Breast epithelium (tissue), 4 donors: ENCODE measurements at regions not wholly inside any gene's neighbourhood (a gene's known extent, or its start where the extent isn't known, plus 50 kb on each side); places are given as distances from the start of the nearest gene placed in this dataset.

ENCODE experiments used
- DNase-seq, 2 donors: peaks; one replicate each; pipeline ENCODE4 v3.0.0-alpha.2; 2019; ENCODE audit warnings: low spot score in 2 of 2
- H3K27ac ChIP-seq, 2 donors: fragments of 200-600 bp; sonication (generic) in 1 of 2; one replicate each; pipeline ENCODE4 v1.5.1; 2016 to 2019; ENCODE audit warnings: mild to moderate bottlenecking in 1 of 2
- H3K27me3 ChIP-seq, 2 donors: fragments of 200-600 bp; sonication (generic) in 1 of 2; one replicate each; pipeline versions ENCODE4 v1.5.1 to v1.6.0; 2017 to 2019; ENCODE audit warnings: control low read depth in 1 of 2, mild to moderate bottlenecking in 1 of 2
- H3K36me3 ChIP-seq: fragments of 200-600 bp; one replicate; pipeline ENCODE4 v1.5.1; 2019
- H3K4me1 ChIP-seq, 2 donors: fragments of 200-600 bp; sonication (generic); one replicate each; pipeline ENCODE4 v1.5.1; 2016 to 2019; ENCODE audit warnings: control low read depth in 1 of 2
- H3K4me3 ChIP-seq, 3 donors: fragments of 200-600 bp; sonication (generic); 1 replicate in 2 of 3; 2 replicates in 1 of 3; pipeline ENCODE4 v1.5.1; 2016 to 2019; ENCODE audit warnings: mild to moderate bottlenecking in 3 of 3, moderate library complexity in 2 of 3
- H3K9me3 ChIP-seq, 2 donors: fragments of 200-600 bp; sonication (generic) in 1 of 2; one replicate each; pipeline ENCODE4 v1.5.1; 2016 to 2019; ENCODE audit warnings: control low read depth in 1 of 2
- POLR2A ChIP-seq: fragments of 450-650 bp; IDR thresholded peaks from one replicate; pipeline ENCODE4 v1.6.1; 2016; ENCODE audit warnings: antibody characterized with exemption, mild to moderate bottlenecking, moderate library complexity
- POLR2AphosphoS5 ChIP-seq, 3 donors: sonication (generic); formaldehyde crosslinking; IDR thresholded peaks; one replicate each; pipeline ENCODE4 v1.6.1; 2017; ENCODE audit warnings: antibody characterized with exemption in 3 of 3
- intact Hi-C: fragments of 100-400 bp; cut with DNase I; formaldehyde crosslinking; loops from one replicate; pipeline ENCODE4 v1.15.1; 2023; ENCODE audit warnings: low total_unique reads
- TF ChIP-seq, protein P1 (sequence below), 3 donors: fragments of 450-650 bp; IDR thresholded peaks; one replicate each; pipeline ENCODE4 v1.5.1; 2016 to 2017; ENCODE audit warnings: antibody characterized with exemption in 3 of 3, mild to moderate bottlenecking in 3 of 3, moderate library complexity in 3 of 3

DNA sequence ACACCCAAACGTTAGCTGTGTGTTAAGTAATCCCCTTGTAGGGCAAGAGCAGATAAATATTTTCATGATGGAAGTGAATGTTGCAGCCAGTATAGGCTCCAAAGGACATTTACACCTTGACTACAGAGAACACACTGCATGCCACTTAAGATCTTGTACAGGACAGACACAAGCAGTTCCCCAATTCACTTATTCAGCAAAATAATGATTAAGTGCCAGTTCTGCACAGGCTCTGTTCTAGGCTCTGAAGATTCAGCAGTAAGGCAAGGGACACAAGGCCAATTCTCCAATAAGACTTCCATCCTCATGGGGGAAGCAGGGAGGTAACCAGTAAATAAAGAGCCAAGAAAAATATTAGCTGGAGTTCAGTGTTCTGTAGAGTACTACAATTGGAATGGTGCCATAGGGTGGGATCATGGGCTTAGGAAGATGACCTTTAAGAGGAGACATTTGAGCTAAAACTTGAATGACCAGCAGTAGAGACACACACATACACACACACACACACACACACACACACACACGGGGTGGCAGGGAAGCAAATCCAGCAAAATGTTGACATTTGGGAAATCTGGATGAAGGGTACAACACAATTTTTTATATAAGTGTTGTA lies 199.9 kb upstream of the JUN start:
- intact Hi-C loops: no loop called here
- H3K9me3 ChIP-seq: no peaks in the 10 kb centered on the region
- H3K4me3 ChIP-seq: no peak overlapping the region
- no peak overlapping the region for H3K27ac ChIP-seq
- no peaks in the 10 kb centered on the region for H3K27me3 ChIP-seq
- no peak for DNase-seq
- H3K36me3 ChIP-seq: no peaks in the 10 kb centered on the region
- TF ChIP-seq, protein P1, sequence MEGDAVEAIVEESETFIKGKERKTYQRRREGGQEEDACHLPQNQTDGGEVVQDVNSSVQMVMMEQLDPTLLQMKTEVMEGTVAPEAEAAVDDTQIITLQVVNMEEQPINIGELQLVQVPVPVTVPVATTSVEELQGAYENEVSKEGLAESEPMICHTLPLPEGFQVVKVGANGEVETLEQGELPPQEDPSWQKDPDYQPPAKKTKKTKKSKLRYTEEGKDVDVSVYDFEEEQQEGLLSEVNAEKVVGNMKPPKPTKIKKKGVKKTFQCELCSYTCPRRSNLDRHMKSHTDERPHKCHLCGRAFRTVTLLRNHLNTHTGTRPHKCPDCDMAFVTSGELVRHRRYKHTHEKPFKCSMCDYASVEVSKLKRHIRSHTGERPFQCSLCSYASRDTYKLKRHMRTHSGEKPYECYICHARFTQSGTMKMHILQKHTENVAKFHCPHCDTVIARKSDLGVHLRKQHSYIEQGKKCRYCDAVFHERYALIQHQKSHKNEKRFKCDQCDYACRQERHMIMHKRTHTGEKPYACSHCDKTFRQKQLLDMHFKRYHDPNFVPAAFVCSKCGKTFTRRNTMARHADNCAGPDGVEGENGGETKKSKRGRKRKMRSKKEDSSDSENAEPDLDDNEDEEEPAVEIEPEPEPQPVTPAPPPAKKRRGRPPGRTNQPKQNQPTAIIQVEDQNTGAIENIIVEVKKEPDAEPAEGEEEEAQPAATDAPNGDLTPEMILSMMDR (IDR thresholded peaks at IDR 0.05): no peak
- TF ChIP-seq POLR2A: no peak
- no peak for TF ChIP-seq POLR2AphosphoS5 (IDR thresholded peaks at IDR 0.05)
- no peaks in the 10 kb centered on the region for H3K4me1 ChIP-seq

GRCh38 chr1:58986996-58987767 lies 203.3 kb upstream of the JUN start:
- Histone ChIP-seq H3K27ac (no peak overlapping the region), H3K9me3 (no peaks in the 10 kb centered on the region), H3K36me3 (no peaks in the 10 kb centered on the region), H3K4me1 (no peaks in the 10 kb centered on the region), H3K27me3 (no peaks in the 10 kb centered on the region), H3K4me3 (no peak overlapping the region)
- TF ChIP-seq POLR2A (no peak), POLR2AphosphoS5 (IDR thresholded peaks at IDR 0.05) (no peak)
- TF ChIP-seq, protein P1 (IDR thresholded peaks at IDR 0.05): no peak
- intact Hi-C loops: no loop called here
- DNase-seq: no peak

- DNase-seq: no peak
- TF ChIP-seq POLR2A (no peak), POLR2AphosphoS5 (IDR thresholded peaks at IDR 0.05) (no peak)
- TF ChIP-seq, protein P1 (IDR thresholded peaks at IDR 0.05): no peak
- H3K27me3 ChIP-seq: no peaks in the 10 kb centered on the region
- H3K4me3 ChIP-seq: no peak overlapping the region
- H3K4me1 ChIP-seq: no peaks in the 10 kb centered on the region
- no peaks in the 10 kb centered on the region for H3K36me3 ChIP-seq
- intact Hi-C loops: no loop called here
- no peak overlapping the region for H3K27ac ChIP-seq
- no peaks in the 10 kb centered on the region for H3K9me3 ChIP-seq
These were observed 204.9 kb upstream of the JUN start for GRCh38 chr1:58988752-58989151.

GRCh38 chr1:58989845-58990244 lies 206.0 kb upstream of the JUN start:
- H3K4me3 ChIP-seq: no peak overlapping the region
- intact Hi-C loops: no loop called here

DNA sequence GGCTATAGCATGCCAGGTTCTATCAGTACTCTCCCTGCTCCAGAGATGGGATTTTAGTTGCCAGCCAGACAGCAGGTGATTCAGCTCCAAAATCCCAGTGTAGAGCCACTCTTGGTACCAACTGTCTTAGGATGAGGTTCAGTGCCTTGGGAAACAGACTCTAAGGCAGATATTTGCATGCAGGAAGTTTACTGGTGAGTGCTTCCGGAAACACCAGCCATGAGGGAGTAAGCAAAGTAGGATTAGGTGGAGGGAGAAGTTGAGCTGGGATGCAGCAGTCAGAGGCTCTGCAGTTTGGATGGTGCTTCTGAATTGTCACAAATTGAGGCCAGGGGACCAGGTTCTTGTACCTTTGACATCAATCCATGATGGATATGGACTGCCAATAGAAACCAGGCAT lies 207.5 kb upstream of the JUN start:
- Histone ChIP-seq H3K4me1 (no peaks in the 10 kb centered on the region), H3K36me3 (no peaks in the 10 kb centered on the region), H3K27ac (no peak overlapping the region), H3K27me3 (no peaks in the 10 kb centered on the region), H3K9me3 (no peaks in the 10 kb centered on the region), H3K4me3 (no peak overlapping the region)
- no peak for DNase-seq
- intact Hi-C loops: no loop called here
- TF ChIP-seq, protein P1 (IDR thresholded peaks at IDR 0.05): no peak
- TF ChIP-seq POLR2AphosphoS5 (IDR thresholded peaks at IDR 0.05) (no peak), POLR2A (no peak)

More at GRCh38 chr1:58989845-58990244, 206.0 kb upstream of the JUN start:
- Histone ChIP-seq H3K36me3 (no peaks in the 10 kb centered on the region), H3K9me3 (no peaks in the 10 kb centered on the region), H3K27me3 (no peaks in the 10 kb centered on the region), H3K4me1 (no peaks in the 10 kb centered on the region), H3K27ac (no peak overlapping the region)
- DNase-seq: no peak
- TF ChIP-seq POLR2AphosphoS5 (IDR thresholded peaks at IDR 0.05): no peak
- TF ChIP-seq, protein P1 (IDR thresholded peaks at IDR 0.05): no peak
- TF ChIP-seq POLR2A: no peak
